ENCODE measurements at regions not wholly inside any gene's neighbourhood (a gene's known extent, or its start where the extent isn't known, plus 50 kb on each side); places are given as distances from the start of the nearest gene placed in this dataset.
A peak's percentile ranks its signal among the peaks of the same experiment; 100 is the strongest.

DNA sequence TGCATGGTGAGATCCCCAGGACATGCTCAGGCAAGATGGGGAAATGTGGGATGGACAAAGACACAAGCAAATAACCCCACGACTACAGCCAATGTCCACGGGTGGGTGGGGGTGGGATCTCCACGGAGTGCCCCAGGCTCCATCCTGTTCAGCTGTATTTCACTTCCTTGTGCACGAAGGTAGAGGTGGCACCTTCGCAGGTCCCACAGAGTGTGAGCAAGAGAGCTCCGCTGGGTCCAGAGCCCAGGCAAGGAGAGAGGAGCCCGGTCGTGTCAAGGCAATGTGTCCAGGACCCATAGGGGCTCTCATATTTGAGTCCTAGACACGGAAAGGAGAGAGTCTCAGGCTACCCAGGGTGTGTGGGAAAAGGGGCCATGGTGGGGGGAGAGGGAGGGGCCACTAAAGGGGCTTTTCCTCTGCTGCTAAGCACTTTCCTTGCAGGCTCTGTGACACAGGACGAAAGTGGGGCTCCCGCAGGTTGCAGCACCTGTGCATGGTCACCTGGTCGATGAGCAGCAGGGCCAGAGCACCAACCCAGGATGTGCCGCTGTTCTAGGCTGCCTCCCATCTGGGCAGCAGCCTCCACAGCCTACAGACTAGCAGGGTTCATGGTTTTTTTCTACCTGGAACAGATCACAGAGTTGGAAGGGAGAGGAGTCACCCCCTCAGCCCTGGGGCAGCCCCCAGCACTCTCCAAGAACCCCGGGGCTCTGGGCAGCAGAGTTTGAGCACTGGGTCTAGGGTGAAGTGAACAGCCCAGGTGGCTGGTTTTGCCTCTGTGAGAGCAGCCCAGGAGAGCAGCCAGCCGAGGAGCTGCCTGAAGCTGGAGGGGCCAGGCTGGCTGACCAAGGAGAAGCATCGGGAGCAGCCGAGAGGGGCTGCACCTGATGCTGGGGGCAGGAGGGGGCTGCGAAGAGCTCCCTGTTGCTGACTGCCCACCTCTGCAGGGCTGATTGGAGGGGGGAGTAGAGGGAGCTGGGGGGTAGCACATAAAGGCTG, 100.7 kb upstream of the MVB12B start:
- no peak for DNase-seq

DNA sequence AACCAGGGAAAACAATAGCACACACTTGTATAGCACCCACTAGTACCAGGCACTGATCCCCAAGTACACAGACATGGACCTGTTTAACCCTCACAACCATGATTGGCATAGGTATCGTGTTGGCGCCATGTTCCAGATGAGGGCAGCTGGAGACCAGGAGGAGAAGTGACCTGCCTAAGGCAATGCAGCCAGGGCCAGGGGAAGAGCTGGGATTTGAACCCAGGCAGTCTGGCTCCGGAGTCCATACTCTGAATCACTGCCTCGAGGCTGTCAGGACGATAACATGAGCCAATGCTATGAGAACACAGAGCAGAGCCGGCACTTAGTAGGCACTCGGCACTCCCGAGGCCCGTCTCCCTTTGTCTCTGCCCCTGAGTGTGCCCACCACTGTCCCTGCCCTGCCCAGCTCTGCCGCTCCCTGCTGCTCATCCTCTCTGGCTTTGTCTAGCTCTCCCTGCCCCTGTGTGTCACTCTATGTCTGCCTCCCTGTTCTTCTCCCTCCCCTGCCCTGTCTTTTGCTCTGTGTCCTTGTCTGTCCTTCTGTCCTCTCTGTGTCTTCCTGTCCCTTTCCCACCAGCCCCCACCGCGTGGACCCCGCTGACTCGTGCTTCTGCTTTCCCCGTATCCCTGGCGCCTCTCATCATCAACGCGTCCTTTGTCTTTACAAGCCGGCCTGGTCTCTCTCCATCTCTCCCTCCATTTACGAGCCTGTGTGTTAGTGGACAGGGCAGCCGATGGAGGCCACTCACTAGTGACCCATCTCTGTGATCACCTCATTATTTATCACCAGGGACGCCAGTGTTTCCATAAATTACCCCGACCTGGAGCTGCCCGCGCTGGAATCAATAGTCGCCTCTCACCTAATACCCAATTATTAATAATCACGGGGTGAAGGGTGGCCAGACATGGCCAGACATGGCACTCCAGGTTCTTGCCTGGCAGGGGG, 99.4 kb upstream of the MVB12B start:
- no peak for DNase-seq

DNA sequence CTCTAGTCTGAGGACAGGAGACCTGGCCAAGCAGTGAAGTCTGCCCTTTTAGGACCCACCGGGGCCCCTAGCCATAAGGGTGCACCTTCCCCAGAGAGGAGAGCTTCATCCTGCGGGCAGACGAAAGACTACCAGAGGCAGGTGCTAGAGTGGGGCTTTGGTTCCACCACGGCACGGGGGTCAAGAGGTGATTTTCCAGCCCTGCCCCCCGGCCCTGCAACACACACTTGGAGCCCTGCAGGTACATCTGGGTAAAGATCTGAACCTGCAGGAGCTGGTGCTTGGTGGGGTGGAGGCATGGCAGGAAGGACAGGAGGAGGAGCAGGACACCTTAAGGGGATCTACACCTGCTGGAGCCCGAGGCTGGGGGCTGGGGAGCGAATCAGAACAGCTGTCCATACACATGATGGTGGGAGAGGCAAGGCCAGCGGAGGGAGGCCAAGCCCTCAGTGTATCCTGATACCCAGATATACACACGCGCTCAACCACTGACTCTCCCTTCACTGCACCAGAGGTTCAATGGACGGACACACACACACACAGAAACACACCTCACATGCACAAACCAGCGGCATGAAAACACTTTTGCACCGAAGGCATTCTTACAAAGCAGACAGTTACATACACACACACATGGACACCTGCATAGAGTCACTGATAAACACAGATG, 98.4 kb upstream of the MVB12B start:
- DNase-seq = no peak

DNA sequence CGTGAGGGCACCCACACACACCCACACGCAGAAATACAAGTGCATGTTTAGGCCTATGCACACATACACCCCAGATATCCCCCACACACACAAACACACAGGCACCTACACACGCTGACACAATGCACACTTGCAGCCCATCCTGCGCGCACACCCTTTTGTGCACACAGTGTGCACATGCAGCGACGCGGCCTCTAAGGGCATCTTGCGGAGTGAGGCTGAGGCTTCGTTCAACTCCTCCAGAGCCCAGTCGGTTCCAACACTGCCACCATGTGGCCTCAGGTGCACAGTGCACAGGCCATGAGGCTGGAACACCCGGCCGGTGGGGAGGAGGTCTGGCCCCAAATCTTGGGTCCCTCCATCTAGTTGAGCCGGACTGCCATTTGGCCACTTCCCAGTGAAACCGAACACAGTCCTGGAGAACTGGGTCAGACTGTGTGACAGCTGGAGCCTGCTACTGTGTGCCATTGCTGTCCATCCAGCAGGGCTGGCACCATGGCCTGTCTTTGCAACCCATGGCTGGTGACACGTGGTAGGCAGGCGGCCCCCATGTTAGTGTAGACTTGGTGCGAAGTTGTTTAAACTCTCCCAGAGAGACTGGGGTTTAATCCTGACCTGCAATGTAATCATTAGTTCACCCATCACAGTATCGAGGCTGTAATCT, 97.7 kb upstream of the MVB12B start:
- peak; percentile 80 to 81 for DNase-seq

DNA sequence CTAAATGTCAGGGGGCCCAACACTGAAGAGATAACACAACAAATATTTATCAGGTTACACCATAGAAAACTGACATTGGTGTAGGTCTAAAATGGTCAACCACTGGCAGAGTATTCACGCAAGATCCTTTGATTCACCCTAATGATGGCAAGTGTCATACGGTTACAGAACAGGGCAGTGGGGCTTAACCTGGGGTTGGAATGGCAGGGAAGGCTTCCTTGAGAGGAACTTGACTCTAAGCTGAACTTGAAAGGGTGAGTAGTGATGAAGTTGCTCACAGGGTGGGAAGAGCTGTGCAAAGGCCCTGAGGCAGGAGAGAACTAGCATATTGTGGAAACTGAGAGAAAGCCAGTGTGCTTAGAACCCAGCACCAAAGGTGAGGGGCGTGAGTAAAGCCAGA, 97.1 kb upstream of the MVB12B start:
- DNase-seq = no peak

DNA sequence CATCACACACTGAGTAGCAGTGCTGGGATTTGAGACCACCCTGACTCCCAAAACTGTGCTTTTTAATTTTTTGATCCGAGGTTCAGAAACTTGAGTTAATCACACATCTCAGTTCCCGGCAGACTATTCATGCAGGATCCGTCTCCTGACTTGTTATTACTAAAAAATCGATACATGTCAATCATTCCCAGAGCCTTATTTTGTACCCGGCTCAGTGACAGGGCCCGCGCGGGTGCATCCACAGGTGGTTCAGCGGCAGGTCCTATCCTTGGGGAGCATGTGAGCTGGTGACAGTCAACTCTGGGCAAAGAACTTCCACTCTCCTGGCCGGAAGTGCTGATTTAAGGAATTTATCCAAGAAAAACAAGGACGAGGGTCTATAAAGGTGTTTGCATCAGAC, 95.9 kb upstream of the MVB12B start:
- DNase-seq = no peak

DNA sequence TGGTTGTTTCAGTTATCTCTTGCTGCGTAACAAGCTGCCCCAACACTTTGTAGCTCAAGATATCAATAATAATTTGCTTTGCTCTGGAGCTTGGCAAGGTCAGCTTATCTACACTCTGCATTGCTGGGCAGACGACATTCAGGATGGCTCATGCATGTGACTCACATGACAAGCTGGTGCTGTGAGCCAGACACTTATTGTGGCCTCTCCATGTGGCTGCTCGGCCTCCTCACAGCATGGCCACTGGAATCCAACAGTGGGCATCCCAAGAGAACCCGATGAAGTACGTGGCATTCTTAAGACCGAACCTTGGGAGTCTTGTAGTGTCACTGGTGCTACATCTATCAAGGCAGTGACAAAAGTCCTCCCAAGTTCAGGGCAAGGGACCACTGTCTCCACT, 94.2 kb upstream of the MVB12B start:
- no peak for DNase-seq

DNA sequence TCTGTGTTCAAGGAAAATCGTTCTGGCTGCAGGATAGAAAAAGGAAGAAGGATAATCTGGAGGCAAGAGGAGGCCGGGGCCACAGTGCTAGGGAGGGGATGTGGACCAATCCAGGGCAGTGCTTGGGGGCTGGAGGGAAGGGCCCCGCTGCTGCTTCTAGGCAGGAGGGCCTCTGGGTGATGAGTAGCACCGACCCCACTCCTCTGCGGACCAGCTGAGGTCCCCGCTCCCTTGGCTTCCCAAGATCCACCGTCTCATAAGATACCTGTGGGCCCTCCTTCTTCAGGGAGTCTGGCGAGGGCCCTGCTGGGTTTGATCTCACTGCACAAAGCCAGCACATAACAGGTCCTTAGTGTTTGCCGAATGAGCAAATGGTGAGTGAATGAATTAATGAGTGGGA, 93.5 kb upstream of the MVB12B start:
- no peak for DNase-seq

DNA sequence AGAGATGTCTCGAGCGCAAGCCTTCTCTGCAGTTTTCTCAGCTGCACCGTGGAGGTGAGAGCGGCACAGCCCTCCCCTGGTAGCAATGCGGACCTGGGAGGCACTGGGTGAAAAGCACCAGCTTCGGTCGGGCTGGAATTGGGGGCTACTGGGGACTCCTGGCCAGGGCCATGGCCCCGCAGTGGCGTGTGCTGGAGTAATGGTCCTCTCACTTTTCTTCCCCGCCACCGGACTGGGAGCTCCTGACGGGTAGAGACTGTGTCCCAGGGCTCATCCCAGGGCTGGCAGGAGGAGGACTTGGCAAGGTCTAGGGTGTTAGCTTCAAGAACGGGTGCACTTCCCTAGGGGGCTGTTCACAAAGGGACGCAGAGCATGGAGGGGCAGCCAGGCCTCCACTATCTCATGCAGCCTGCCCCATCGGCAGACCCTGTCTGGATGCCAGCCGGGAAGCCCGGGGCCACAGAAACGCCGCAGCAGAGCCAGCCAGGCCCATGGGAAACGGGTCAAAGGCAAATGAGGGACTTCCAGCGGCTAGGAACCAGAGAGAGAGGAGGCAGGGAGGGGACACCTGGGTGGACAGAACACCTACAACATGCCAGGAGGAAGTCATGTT, 92.6 kb upstream of the MVB12B start:
- DNase-seq = no peak

DNA sequence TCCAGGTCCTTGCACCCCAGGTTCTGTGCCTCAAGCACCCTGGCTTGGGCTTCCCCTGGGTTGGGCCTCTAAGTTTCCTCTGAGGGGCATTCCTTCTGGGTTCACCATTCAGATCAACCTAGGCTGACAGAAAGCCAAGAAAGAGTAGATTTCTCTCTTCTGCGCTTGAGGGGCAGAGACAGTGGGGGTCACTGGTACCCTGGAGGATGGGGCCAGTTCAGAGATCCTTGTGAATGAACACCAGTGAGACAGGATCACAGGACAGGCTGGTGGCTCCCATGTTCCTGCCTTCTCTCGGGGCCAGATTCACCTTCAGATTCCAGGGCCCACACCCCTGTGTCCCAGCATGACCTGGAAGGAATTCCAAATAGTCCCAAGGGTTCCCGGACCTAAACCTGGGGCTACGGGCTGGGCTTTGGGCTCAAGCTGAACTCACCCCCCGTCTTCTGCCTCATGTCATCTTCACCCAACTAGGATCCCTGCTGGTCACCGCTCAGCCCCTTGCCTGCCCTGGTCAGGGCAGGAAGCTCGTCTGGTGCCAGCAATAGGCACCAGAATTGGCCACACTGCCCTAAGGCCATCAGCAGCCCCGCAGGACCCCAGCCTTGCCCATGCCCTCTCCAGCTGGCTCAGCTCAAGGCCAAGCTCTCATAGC, 91.8 kb upstream of the MVB12B start:
- DNase-seq = no peak

DNA sequence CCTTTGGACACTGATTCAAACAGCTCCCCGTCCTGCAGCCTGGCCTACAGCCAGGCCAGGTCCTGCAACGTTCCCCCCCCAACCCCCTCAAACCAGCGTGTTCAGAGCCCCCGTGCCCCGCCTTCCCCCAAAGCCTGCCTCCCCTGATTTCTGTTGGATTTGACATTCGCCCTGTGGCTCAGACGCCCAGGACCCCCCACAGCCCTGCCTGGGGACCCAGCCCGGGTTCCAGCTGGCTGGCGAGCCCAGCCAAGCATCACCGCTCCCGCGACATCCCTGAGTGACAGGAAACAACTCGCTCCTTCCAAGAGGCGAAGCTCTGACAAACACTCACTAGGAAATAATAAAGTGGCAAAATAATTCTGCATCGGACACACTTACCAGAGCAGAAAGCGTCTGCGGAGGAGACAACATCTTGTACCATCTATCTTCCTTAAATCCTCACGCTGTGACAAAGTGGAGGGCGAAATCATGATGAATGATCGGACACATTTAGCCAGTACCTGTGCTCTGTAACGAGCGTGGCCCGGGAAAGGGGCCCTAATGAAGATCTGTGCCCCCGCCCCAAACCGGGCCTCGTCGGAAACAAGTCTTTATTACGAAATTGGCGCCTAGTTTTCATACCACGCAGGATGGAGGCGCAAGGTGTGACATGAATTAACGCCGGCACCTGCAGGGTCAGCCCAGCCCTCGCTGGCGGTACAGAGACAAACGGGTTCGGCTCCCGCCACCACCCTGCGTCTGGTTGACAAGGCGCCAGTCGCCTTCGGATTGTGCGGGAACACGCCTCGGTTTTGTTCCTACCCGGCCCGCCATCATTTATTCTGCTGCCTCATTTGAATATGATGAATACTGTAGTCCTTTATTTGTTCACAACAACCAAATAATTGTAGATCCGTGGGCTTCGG, 91.0 kb upstream of the MVB12B start:
- DNase-seq = no peak

DNA sequence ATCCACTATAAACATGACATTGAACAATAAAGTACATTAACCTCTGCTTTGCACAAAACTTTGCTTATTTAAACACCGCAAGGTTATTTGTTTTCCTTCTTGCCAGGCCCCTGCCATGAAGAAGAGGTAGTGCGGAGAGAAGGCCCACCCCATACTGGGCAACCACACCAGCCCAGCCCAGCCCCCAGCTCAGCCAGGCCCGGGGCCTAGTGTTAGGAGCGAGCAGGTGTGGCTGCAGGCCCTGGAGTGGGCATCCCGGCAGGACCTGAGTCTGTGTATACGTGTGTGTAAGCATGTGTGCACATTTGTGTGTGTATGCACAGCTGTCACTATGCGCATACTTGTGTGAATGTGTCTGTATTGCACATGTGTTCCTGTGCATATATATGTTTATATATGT, 90.4 kb upstream of the MVB12B start:
- DNase-seq = no peak

DNA sequence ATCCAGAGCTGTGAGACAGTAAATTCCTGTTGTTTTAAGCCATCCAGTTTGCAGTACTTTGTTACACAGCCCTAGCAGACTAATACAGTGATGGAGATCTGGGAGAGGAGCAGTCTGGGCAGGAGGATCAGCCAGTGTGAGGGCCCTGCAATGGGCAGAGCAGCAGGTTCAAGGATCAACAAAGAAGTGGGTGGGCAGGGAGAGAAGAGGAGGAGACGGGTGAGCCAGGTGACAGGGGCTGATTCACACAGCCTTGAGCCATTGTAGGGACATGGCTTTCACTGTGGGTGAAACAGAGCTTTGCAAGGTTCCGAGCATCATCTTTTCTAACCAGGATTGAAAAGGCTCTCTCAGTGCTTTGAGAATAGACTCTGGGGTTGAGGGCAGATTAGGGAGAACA, 88.2 kb upstream of the MVB12B start:
- no peak for DNase-seq

DNA sequence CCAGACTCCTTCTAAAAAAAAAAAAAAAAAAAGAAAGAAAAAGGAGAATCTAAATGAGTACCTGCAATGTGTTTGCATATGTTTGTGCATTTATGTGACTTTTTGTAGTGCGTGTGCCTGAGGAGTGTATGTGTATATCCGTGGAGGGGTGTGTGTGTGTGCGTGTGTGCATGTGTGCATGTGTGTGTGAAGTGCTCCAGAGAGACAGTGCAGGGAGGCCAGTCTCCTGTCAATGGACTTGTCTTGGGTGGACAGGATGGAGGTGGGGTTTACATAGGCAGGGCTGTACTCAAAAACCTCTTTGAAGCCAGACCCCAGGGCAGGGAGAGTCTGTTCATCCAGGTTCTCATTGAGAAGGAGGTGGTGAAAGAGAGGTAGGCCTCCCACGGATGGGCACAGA, 87.1 kb upstream of the MVB12B start:
- DNase-seq = no peak

DNA sequence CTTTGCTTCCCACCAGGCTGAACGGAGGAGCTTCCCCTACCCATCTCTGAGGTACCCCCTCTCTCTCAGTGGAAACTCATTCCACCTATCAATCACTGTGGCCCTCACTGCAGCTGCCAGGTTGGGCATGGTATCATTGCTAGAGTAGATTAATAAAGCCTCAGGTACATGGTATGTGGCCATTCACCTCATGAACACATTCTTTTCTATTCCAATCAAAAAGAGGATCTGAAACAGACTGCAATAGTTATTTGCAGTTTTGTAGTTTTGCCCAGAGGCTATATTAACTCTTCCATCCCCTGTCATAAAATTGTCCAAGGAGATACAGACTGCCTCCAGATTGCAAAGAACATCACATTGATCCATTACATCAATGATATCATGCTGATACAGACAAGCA, 85.8 kb upstream of the MVB12B start:
- DNase-seq = no peak

DNA sequence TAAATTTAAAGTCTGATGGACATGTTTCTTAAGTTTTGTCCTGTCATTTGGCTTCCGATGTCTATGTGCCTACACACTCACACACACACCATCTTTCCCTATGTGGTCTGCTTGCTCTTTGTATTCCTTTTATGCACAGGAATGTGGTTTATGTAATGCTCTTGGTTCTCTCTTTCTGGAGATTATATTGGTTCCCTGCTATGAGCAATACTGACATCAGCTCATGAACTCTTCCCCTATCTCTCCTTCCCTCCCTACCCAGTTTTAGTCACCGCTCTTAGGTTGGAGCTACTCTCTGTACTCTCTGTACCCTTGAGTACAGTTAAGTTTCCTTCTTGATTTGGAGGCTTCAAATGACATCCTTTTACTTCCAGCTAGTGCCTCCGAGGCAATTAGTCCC, 77.9 kb upstream of the MVB12B start:
- DNase-seq = no peak

DNA sequence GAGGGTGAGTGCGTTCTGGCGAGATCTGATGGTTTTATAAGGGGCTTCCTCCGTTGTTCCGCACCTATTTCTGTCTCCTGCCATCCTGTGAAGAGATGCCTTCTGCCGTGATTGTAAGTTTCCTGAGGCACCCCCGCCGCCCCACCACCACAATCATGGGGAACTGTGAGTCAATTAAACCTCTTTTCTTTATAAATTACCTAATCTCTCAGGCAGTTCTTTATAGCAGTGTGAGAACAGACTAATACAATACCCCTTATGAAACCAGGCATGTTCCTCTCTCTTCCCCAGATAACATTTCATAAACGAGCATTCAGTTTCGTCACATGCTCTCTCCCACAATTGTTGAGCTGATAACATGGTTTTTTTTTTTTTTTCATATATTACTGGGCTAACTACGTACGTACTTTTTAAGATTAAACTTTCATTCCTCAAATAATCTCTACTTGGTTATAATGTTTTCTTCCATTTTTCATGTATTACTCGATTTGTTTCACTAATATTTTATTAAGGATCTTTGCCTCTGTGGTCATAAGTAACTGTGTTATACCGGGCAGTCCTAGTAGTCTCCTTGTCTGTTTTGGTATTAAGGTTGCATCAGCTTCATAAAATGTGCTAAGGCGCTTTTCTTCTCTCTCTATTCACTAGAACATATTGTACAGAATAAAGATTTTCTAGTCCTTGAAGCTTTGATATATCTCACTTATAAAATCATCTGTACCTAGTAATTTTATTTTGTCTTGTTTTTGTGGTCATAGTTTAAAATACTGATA, 64.9 kb upstream of the MVB12B start:
- no peak for DNase-seq

DNA sequence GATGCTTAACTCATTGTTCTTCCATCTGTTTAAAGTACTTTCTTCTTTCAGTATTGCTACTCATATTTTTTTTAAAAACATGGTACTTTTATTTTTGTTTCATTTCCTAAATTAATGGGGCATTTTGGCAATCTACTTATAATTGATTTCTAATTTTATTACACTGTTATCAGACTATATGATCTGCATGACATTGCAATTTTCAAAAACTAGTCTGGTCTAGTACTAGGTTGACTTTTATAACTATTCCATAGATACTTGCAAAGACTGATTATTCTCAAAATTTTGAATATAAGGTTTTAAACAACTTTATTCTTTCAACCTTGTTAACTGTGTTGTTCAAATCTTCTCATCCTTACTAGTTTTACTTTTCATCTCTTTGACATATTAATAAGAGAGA, 63.9 kb upstream of the MVB12B start:
- DNase-seq = no peak

DNA sequence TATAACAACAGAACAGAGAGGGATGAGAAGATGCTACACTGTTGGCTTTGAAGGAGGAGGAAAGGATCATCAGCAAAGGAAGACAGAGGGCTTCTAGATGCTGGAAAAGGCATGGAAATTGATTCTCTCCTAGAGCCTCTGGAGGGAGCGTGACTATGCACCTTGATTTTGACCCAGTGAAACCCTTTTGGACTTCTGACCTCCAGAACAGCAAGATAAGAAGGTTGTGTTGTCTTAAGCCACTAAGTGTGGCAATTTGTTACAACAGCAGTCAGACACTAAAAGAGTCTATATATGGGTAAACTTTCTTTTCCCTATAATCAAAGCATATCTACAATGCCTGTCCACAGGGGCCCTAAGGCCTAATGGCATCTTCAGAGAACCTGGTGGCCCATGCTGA, 56.1 kb upstream of the MVB12B start:
- no peak for DNase-seq
